SK-N-SH (cell line): ENCODE measurements at regions not wholly inside any gene's neighbourhood (a gene's known extent, or its start where the extent isn't known, plus 50 kb on each side); places are given as distances from the start of the nearest gene placed in this dataset.

ENCODE experiments used
- ELF1 ChIP-seq: IDR thresholded peaks from 2 replicates; pipeline ENCODE4 v1.4.0; 2012
- EP300 ChIP-seq, 2 experiments: IDR thresholded peaks; 2 replicates each; pipeline versions ENCODE4 v1.4.0 to v1.6.1; 2012; ENCODE audit warnings: borderline replicate concordance in 1 of 2, low read depth in 1 of 2, low read length in 1 of 2
- POLR2AphosphoS5 ChIP-seq: IDR thresholded peaks from 2 replicates; pipeline ENCODE4 v1.6.1; 2012; ENCODE audit warnings: low read depth, low read length
- RAD21 ChIP-seq: IDR thresholded peaks from 2 replicates; pipeline ENCODE4 v1.6.1; 2012; ENCODE audit warnings: mild to moderate bottlenecking, low read length
- SIN3A ChIP-seq: IDR thresholded peaks from 2 replicates; pipeline ENCODE4 v1.6.1; 2012; ENCODE audit warnings: low read depth, mild to moderate bottlenecking, low read length, moderate library complexity, borderline replicate concordance
- TF ChIP-seq, protein P1 (sequence below): fragments of 200-600 bp; sonication (generic); IDR thresholded peaks from 2 replicates; pipeline ENCODE4 v1.6.1; 2017; ENCODE audit warnings: antibody characterized with exemption, mild to moderate bottlenecking, moderate library complexity
- TF ChIP-seq, protein P2 (sequence below): IDR thresholded peaks from 2 replicates; pipeline ENCODE4 v1.6.1; 2012; ENCODE audit warnings: mild to moderate bottlenecking, low read depth, low read length, moderate library complexity

- TF ChIP-seq, protein P1, sequence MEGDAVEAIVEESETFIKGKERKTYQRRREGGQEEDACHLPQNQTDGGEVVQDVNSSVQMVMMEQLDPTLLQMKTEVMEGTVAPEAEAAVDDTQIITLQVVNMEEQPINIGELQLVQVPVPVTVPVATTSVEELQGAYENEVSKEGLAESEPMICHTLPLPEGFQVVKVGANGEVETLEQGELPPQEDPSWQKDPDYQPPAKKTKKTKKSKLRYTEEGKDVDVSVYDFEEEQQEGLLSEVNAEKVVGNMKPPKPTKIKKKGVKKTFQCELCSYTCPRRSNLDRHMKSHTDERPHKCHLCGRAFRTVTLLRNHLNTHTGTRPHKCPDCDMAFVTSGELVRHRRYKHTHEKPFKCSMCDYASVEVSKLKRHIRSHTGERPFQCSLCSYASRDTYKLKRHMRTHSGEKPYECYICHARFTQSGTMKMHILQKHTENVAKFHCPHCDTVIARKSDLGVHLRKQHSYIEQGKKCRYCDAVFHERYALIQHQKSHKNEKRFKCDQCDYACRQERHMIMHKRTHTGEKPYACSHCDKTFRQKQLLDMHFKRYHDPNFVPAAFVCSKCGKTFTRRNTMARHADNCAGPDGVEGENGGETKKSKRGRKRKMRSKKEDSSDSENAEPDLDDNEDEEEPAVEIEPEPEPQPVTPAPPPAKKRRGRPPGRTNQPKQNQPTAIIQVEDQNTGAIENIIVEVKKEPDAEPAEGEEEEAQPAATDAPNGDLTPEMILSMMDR: no peak
- TF ChIP-seq SIN3A (no peak), EP300 (IDR thresholded peaks at IDR 0.05; ENCODE audit: borderline replicate concordance in 1 of 2, low read depth in 1 of 2, low read length in 1 of 2) (no peak), POLR2AphosphoS5 (no peak), ELF1 (no peak), RAD21 (no peak)
- TF ChIP-seq, protein P2, sequence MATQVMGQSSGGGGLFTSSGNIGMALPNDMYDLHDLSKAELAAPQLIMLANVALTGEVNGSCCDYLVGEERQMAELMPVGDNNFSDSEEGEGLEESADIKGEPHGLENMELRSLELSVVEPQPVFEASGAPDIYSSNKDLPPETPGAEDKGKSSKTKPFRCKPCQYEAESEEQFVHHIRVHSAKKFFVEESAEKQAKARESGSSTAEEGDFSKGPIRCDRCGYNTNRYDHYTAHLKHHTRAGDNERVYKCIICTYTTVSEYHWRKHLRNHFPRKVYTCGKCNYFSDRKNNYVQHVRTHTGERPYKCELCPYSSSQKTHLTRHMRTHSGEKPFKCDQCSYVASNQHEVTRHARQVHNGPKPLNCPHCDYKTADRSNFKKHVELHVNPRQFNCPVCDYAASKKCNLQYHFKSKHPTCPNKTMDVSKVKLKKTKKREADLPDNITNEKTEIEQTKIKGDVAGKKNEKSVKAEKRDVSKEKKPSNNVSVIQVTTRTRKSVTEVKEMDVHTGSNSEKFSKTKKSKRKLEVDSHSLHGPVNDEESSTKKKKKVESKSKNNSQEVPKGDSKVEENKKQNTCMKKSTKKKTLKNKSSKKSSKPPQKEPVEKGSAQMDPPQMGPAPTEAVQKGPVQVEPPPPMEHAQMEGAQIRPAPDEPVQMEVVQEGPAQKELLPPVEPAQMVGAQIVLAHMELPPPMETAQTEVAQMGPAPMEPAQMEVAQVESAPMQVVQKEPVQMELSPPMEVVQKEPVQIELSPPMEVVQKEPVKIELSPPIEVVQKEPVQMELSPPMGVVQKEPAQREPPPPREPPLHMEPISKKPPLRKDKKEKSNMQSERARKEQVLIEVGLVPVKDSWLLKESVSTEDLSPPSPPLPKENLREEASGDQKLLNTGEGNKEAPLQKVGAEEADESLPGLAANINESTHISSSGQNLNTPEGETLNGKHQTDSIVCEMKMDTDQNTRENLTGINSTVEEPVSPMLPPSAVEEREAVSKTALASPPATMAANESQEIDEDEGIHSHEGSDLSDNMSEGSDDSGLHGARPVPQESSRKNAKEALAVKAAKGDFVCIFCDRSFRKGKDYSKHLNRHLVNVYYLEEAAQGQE: no peak
Measured at GRCh38 chr12:14201291-14201690, 164.2 kb upstream of the ATF7IP start.
